ENCODE measurements at regions not wholly inside any gene's neighbourhood (a gene's known extent, or its start where the extent isn't known, plus 50 kb on each side); places are given as distances from the start of the nearest gene placed in this dataset.

- TF ChIP-seq EZH2 (IDR thresholded peaks at IDR 0.05; ENCODE audit: borderline replicate concordance, low read length): no peak
- TF ChIP-seq CTCF (conservative IDR thresholded peaks at IDR 0.05 in 1 of 2, IDR thresholded peaks at IDR 0.05 in 1 of 2; ENCODE audit: extremely low read depth in 1 of 2, insufficient read depth in 1 of 2, low read depth in 1 of 2, low read length in 2 of 2): no peak
Measured at GRCh38 chr13:97757807-97758206, 195.7 kb upstream of the IPO5 start.
